DLD1 (cell line): ENCODE measurements at regions not wholly inside any gene's neighbourhood (a gene's known extent, or its start where the extent isn't known, plus 50 kb on each side); places are given as distances from the start of the nearest gene placed in this dataset.
"Not testable (repeated sequence)": the region's sequence is repeated elsewhere in the genome, so short reads cannot be mapped to it uniquely, and the experiment has no call there.

ENCODE experiments used
- in situ Hi-C: cut with HindIII; loops from 2 replicates; pipeline ENCODE4 v1.10.0; 2017; ENCODE audit warnings: low sequenced_read_pairs

DNA sequence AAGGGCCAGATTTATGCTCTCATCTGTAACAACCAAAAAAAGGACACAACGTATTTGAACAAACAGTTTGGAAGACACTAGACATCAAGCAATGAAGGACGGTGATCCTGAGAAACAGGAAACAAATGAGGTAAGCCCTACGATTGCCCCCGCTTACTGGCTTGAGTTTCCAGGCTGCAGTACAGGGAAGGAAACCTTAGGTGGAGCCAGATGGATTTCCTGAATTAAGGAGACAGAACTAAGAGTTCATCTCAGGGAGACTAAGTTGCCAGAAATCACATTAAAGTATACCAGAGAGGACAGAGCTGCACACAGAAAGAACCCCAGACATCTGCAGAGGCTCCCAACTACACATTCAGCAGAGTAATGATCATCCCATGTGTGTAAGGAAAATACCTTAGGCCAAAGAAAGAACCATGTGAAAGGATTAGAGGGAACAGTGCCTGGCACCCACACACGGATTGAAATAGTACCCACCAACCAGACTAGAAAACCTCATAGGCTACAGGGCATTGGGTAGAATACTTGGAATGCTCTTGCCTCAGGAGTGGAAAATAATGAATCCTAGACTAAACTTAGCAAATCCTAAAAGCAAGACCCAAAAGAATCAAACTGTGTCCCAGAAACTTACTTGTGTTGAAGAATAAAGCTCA, 99.3 kb upstream of the NIPBL start:
- in situ Hi-C loops: no loop called here

DNA sequence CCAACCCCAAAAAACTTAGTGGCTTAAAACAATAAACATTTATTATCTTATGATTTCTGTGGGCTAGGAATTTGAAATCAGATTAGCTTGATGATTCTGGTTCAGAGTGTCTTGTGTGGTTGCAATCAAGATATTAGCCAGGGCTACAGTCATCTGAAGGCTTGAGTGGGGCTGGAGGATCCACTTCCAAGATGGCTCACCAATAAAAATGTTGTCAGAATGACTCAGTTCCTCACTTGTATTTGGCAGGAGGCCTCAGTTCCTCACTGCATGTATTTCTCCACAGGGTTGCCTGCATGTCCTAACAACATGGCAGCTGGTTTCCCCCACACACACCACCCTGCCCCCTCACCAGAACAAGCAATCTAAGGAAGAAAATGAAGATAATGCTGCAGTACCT, 98.2 kb upstream of the NIPBL start:
- in situ Hi-C loops: no loop called here

DNA sequence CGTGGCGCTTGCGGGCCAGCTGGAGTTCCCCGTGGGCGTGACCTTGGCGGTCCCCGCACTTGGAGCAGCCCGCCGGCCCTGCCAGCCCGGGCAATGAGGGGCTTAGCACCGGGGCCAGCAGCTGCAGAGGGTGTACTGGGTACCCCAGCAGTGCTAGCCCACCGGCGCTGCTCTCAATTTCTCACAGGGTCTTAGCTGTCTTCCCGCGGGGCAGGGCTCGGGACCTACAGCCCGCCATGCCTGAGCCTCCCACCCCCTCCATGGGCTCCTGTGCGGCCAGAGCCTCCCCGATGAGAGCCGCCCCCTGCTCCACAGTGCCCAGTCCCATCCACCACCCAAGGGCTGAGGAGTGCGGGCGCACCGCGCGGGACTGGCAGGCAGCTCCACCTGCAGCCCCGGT, 94.0 kb upstream of the NIPBL start:
- in situ Hi-C loops: not testable (repeated sequence)

GRCh38 chr5:36786448-36787012, 90.0 kb upstream of the NIPBL start:
- in situ Hi-C loops: no loop called here

GRCh38 chr5:36787365-36788093, 89.0 kb upstream of the NIPBL start:
- in situ Hi-C loops: no loop called here

- in situ Hi-C loops: no loop called here
Observed at GRCh38 chr5:36790847-36791246, 85.7 kb upstream of the NIPBL start.

- in situ Hi-C loops: no loop called here
Observed at GRCh38 chr5:36792560-36793180, 83.9 kb upstream of the NIPBL start.

- in situ Hi-C loops: no loop called here
Observed at GRCh38 chr5:36795366-36795765, 81.2 kb upstream of the NIPBL start.

- in situ Hi-C loops: no loop called here
Observed at GRCh38 chr5:36796155-36796554, 80.4 kb upstream of the NIPBL start.

DNA sequence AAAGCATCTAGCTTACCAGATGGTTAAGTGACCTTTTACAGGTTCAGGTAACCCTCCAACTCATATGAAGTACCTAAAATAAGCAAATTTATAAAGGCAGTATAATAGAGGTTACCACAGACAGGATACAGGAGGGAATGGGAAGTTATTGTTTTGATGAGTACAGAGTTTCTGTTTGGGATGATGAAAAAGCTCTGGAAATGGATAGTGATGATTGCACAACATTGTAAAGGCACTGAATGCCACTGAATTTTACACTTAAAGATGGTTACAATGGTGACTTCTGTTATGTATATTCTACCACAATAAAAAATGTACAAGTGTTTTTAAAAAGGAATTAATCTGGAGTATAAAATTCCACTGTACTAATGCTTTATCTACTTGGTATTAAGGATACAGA, 75.0 kb upstream of the NIPBL start:
- in situ Hi-C loops: no loop called here

GRCh38 chr5:36802187-36802586, 74.4 kb upstream of the NIPBL start:
- in situ Hi-C loops: no loop called here

DNA sequence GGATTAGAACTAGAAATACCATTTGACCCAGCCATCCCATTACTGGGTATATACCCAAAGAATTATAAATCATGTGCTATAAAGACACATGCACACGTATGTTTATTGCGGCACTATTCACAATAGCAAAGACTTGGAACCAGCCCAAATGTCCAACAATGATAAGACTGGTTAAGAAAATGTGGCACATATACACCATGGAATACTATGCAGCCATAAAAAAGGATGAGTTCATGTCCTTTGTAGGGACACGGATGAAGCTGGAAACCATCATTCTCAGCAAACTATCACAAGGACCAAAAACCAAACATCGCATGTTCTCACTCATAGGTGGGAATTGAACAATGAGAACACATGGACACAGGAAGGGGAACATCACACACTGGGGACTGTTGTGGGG, 63.3 kb upstream of the NIPBL start:
- in situ Hi-C loops: not testable (repeated sequence)

GRCh38 chr5:36815871-36816270, 60.7 kb upstream of the NIPBL start:
- in situ Hi-C loops: no loop called here

- in situ Hi-C loops: no loop called here
Observed at GRCh38 chr5:36820900-36821299, 55.7 kb upstream of the NIPBL start.

DNA sequence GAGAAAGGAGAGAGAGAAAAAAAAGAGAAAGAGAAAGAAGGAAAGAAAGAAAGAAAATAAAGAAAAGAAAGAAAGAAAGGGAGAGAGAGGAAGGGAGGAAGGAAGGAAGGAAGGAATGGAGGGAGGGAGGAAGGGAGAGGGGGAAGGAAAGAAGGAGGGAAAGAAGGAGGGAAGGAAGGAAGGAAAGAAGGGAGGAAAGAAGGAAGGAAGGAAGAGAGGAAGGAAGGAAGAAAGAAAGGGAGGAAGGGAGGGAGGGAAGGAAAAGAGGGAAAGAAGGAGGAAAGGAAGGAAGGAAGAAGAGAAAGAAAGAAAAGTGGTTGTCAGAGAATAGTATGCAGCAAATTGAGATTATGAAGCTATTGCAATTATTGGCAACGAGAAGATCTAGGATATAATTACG, 49.9 kb upstream of the NIPBL start:
- in situ Hi-C loops: no loop called here
